Bronchial epithelial cell (primary cell): ENCODE measurements at regions not wholly inside any gene's neighbourhood (a gene's known extent, or its start where the extent isn't known, plus 50 kb on each side); places are given as distances from the start of the nearest gene placed in this dataset.

ENCODE experiments used
- DNase-seq: peaks from one replicate; pipeline ENCODE4 v3.0.0-alpha.2; 2010; ENCODE audit warnings: low read depth
- FAIRE-seq: peaks from 2 replicates; lab custom pipeline; 2011; peaks lifted over from hg19 to GRCh38; lab: Jason Lieb, UNC
- H3K27me3 ChIP-seq: 2 replicates; pipeline ENCODE4 v1.5.1; 2011; ENCODE audit warnings: low read length; ENCODE audit not compliant: control insufficient read depth, insufficient read depth
- H3K36me3 ChIP-seq: 2 replicates; pipeline ENCODE4 v1.5.1; 2011; ENCODE audit warnings: low read length; ENCODE audit not compliant: control insufficient read depth, insufficient read depth
- H3K4me3 ChIP-seq: 2 replicates; pipeline ENCODE4 v1.5.1; 2011; ENCODE audit warnings: mild to moderate bottlenecking, low read depth, low read length, control low read depth
- TF ChIP-seq, protein P1 (sequence below): IDR thresholded peaks from 2 replicates; pipeline ENCODE4 v1.5.1; 2011; ENCODE audit warnings: mild to moderate bottlenecking, moderate library complexity, low read length, control low read depth, inconsistent platforms; ENCODE audit not compliant: insufficient read depth, severe bottlenecking

DNA sequence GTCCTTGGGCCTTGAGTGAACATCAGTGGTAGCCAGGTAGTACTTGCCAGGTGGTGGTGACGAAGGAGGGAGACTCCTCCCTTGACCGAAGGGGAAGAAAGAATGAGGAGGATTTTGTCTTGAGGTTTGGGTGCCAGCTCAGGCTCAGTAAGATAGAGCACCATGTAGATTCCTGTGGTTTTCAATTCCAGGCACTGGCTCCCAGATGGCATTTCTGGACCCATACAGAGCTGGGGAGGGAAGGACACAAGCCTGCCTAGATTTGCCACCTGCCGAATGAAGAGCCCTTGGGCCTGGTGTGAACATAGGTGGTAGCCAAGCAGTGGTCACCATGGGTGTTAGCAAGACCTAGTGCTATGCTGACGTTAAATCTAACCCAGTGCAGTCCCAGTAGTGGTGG is 108.8 kb upstream of the UBE2E3 start:
- no peak for FAIRE-seq
- no peak overlapping the region for H3K4me3 ChIP-seq
- TF ChIP-seq, protein P1, sequence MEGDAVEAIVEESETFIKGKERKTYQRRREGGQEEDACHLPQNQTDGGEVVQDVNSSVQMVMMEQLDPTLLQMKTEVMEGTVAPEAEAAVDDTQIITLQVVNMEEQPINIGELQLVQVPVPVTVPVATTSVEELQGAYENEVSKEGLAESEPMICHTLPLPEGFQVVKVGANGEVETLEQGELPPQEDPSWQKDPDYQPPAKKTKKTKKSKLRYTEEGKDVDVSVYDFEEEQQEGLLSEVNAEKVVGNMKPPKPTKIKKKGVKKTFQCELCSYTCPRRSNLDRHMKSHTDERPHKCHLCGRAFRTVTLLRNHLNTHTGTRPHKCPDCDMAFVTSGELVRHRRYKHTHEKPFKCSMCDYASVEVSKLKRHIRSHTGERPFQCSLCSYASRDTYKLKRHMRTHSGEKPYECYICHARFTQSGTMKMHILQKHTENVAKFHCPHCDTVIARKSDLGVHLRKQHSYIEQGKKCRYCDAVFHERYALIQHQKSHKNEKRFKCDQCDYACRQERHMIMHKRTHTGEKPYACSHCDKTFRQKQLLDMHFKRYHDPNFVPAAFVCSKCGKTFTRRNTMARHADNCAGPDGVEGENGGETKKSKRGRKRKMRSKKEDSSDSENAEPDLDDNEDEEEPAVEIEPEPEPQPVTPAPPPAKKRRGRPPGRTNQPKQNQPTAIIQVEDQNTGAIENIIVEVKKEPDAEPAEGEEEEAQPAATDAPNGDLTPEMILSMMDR = no peak
- H3K27me3 ChIP-seq = no peaks in the 10 kb centered on the region
- no peak for DNase-seq
- H3K36me3 ChIP-seq = no peaks in the 10 kb centered on the region

DNA sequence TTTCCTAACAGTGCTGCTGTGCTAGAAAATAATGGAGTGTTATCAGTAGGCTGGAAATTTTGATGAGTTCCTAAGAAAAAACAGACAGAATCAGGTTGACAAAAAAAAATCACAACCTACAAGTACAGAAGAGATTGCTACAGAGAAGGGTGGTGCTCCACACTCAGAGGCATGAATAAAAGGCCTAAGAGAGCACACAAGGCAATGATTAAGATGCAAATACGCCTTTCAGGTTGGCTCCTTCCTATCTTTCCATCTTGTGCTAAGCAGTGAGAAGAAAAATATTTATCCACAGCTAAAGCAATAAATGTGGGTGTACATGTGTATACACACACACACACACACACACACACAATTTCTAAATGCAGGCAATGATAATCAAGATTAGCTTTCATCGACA is 130.6 kb upstream of the UBE2E3 start:
- Histone ChIP-seq H3K4me3 (no peak overlapping the region), H3K36me3 (no peaks in the 10 kb centered on the region), H3K27me3 (no peaks in the 10 kb centered on the region)
- DNase-seq (no peak), FAIRE-seq (no peak)
- TF ChIP-seq, protein P1 = no peak

DNA sequence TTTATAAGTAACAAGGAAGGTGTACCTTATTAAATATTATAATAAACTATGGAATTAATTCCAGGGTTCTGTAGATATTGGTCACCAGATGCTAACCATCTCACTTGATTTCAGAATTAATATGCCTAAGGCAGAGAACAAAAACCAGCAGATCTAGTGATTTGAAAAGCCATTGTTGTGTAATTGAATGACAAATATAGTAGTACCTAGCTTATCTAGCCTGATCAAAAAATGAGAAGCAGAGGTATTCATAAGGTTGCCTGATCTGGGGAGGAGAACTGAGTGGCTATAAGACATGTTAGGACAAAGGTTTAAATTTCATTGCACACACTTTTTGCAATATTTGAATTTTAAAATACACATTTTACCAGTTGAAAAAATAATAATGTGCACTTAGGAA is 132.0 kb upstream of the UBE2E3 start:
- Histone ChIP-seq H3K27me3 (no peaks in the 10 kb centered on the region), H3K36me3 (no peaks in the 10 kb centered on the region), H3K4me3 (no peak overlapping the region)
- no peak for FAIRE-seq
- peak; percentile 27 for DNase-seq
- TF ChIP-seq, protein P1 = no peak

DNA sequence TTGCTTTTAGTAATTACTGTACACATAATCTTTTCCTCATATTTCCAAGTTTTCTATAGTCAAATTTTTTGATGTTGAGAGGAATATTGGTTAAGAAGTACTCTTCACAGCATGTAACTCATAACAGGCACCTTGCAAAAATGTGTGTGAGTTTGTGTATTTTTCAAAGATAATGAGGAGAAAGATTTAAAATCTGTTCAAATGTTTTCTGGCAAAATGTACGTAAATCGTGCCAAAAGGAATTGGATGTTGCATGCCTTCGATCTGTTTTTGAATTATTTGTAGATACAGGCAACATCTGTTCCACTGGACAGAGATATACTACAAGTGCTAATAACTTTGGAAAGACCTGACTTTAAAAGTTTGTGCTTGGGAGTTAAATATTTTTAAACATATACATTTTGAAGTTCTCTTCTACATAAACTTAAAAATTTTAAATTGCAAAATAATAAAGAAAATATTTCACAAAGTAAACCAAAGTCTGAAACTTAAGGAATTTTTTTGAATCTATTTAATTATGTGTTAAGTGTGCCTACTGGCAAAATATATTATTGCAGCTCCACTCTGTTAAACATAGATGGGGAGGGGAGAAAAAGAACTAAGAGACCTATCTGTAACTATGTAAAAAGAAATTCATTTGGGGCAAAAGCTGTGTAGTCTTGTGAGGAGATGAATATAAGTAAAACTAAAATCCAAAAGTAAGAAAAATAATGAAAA is 133.5 kb upstream of the UBE2E3 start:
- no peaks in the 10 kb centered on the region for H3K36me3 ChIP-seq
- no peaks in the 10 kb centered on the region for H3K27me3 ChIP-seq
- FAIRE-seq (no peak), DNase-seq (no peak)
- H3K4me3 ChIP-seq = no peak overlapping the region
- TF ChIP-seq, protein P1 = no peak

DNA sequence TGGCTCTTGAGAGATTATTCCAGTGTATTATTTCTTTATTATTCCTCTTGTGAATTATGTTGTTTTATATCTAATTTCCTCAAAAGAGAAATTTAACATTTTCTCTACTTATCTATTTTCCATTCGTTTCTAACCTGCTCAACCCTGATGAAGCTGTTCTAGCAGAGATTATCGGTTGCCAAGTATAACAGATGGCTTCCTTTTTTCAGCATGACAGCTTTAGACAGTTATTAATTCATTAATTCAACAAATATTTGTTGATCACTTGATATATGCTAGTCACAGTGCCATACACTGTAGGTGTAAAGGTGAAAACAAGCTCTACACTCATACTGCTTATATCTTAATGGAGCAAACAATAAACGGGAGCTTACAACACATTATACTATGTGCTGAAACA is 137.9 kb upstream of the UBE2E3 start:
- TF ChIP-seq, protein P1 = no peak
- FAIRE-seq (no peak), DNase-seq (no peak)
- Histone ChIP-seq H3K36me3 (no peaks in the 10 kb centered on the region), H3K4me3 (no peak overlapping the region), H3K27me3 (no peaks in the 10 kb centered on the region)

DNA sequence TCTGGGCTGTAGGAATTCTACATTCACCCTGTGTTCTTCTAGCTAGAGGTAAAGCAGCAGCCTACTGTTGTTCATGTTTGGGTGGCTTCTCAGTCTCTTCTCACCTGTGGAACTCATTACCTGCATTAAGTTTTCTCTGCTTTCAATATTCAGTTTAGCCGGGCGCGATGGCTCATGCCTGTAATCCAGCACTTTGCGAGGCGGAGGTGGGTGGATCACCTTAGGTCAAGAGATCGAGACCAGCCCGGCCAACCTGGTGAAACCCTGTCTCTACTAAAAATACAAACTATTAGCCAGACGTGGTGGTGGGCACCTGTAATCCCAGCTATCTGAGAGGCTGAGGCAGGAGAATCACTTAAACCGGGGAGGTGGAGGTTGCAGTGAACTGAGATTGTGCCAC is 139.8 kb upstream of the UBE2E3 start:
- Histone ChIP-seq H3K4me3 (no peak overlapping the region), H3K36me3 (no peaks in the 10 kb centered on the region), H3K27me3 (no peaks in the 10 kb centered on the region)
- FAIRE-seq (no peak), DNase-seq (no peak)
- TF ChIP-seq, protein P1 = no peak
